Ovary (tissue), 3 donors: ENCODE measurements at regions not wholly inside any gene's neighbourhood (a gene's known extent, or its start where the extent isn't known, plus 50 kb on each side); places are given as distances from the start of the nearest gene placed in this dataset.

Experiments used
- CTCF ChIP-seq, 3 donors: fragments of 450-650 bp in 2 of 3; fragments of 200-600 bp in 1 of 3; IDR thresholded peaks; one replicate each; pipeline versions ENCODE4 v1.5.1 to v1.8.0; 2016 to 2022; ENCODE audit warnings: antibody characterized with exemption in 3 of 3, mild to moderate bottlenecking in 1 of 3
- EP300 ChIP-seq: sonication (generic); formaldehyde crosslinking; IDR thresholded peaks from one replicate; pipeline ENCODE4 v1.6.1; 2017; ENCODE audit warnings: antibody characterized with exemption
- POLR2A ChIP-seq: fragments of 450-650 bp; IDR thresholded peaks from one replicate; pipeline ENCODE4 v1.6.1; 2017; ENCODE audit warnings: antibody characterized with exemption, mild to moderate bottlenecking, moderate library complexity
- donor health status: DM: no; HTN: no; CAD: no.

- TF ChIP-seq CTCF (IDR thresholded peaks at IDR 0.05) = no peak
- TF ChIP-seq POLR2A = no peak
- no peak for TF ChIP-seq EP300
Observed at GRCh38 chr12:125332900-125333299, 267.7 kb downstream of the AACS start.
